Brain microvascular endothelial cell (primary cell): ENCODE measurements at regions not wholly inside any gene's neighbourhood (a gene's known extent, or its start where the extent isn't known, plus 50 kb on each side); places are given as distances from the start of the nearest gene placed in this dataset.

Source experiments
- DNase-seq: peaks from one replicate; pipeline ENCODE4 v3.0.0-alpha.2; 2020
- H3K27ac ChIP-seq: fragments of 250-450 bp; sonication (Bioruptor Pico); 2 replicates; pipeline ENCODE4 v1.5.1; 2020; ENCODE audit warnings: mild to moderate bottlenecking, moderate library complexity
- H3K27me3 ChIP-seq: fragments of 250-450 bp; sonication (Bioruptor Pico); replicated peaks from 2 replicates; pipeline ENCODE4 v1.5.1; 2020; ENCODE audit warnings: mild to moderate bottlenecking
- H3K36me3 ChIP-seq: fragments of 250-450 bp; sonication (Bioruptor Pico); replicated peaks from 2 replicates; pipeline ENCODE4 v1.5.1; 2020; ENCODE audit warnings: mild to moderate bottlenecking
- H3K4me3 ChIP-seq: 2 replicates; pipeline ENCODE4 v1.5.1; 2011; ENCODE audit warnings: low read depth, mild to moderate bottlenecking, control low read depth, low read length, moderate library complexity
- in situ Hi-C: cut with HindIII; loops from 2 replicates; pipeline ENCODE4 v1.10.0; 2017; ENCODE audit warnings: low sequenced_read_pairs, low pct_ligation_motif_present
- TF ChIP-seq, protein P1 (sequence below): IDR thresholded peaks from 2 replicates; pipeline ENCODE4 v1.5.1; 2011; ENCODE audit warnings: low read depth, mild to moderate bottlenecking, moderate library complexity, low read length, control low read depth, inconsistent platforms; ENCODE audit errors: missing control alignments

DNA sequence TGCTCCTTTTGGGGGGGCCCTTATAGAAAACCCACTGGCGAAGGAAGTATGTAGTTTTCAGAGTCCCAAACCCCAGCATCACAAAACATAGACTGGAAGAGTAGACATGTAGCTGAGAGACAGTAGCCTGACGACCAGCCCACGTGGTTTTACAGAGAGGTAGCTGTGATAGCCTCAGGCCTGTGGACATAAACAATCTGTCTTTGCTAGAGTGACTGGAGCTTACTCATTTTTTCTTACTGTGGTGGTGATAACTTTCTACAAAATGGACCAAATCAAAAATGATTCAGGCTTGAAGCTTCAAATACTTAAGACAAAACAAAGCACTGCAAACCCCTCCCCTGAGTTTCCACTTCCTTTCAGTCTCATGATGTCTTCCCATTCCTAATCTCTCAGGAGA lies 497.0 kb downstream of the RWDD3 start:
- no peaks in the 10 kb centered on the region for H3K27me3 ChIP-seq
- H3K4me3 ChIP-seq: no peak overlapping the region
- H3K27ac ChIP-seq: no peak overlapping the region
- TF ChIP-seq, protein P1, sequence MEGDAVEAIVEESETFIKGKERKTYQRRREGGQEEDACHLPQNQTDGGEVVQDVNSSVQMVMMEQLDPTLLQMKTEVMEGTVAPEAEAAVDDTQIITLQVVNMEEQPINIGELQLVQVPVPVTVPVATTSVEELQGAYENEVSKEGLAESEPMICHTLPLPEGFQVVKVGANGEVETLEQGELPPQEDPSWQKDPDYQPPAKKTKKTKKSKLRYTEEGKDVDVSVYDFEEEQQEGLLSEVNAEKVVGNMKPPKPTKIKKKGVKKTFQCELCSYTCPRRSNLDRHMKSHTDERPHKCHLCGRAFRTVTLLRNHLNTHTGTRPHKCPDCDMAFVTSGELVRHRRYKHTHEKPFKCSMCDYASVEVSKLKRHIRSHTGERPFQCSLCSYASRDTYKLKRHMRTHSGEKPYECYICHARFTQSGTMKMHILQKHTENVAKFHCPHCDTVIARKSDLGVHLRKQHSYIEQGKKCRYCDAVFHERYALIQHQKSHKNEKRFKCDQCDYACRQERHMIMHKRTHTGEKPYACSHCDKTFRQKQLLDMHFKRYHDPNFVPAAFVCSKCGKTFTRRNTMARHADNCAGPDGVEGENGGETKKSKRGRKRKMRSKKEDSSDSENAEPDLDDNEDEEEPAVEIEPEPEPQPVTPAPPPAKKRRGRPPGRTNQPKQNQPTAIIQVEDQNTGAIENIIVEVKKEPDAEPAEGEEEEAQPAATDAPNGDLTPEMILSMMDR: no peak
- in situ Hi-C loops: no loop called here
- H3K36me3 ChIP-seq: no peaks in the 10 kb centered on the region
- DNase-seq: no peak

DNA sequence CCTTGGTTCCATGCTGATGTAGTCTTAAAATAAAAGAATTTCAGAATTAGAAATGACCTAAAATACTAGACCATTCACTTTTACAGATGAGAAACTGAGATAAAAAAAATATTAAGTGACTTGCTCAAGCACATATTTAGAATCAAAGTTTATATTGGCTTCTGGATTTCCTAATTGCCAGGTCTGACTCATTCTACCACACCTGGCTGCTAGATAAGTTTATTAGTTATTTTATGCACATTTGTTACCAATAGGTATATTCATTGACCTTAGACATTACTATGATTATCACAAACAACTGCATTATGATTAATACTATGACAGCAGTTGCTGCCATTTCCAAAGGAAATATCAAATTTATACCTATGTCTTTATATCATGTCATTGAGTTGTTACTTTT lies 497.5 kb downstream of the RWDD3 start:
- in situ Hi-C loops: no loop called here
- TF ChIP-seq, protein P1: no peak
- no peaks in the 10 kb centered on the region for H3K36me3 ChIP-seq
- DNase-seq: no peak
- H3K27ac ChIP-seq: no peak overlapping the region
- H3K27me3 ChIP-seq: no peaks in the 10 kb centered on the region
- no peak overlapping the region for H3K4me3 ChIP-seq

DNA sequence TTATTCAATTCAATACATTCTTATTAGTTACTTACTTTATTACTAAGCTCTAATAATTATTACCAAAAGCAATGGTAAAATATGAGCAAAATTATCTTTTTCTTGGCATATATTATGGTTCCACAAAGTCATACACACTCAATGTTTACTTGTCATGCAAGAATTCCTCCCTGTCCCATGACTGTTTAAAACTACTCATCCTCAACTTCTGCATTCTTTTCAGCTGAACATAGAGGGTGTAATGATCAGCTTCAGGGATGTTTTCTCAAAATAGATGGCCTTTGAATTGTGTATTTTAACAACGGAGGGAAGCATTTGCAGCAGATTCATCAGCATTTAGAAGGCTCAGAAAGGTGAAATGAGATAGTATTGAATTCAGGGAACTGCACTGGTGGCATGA lies 499.0 kb downstream of the RWDD3 start:
- H3K4me3 ChIP-seq: no peak overlapping the region
- no peak for DNase-seq
- H3K27me3 ChIP-seq: no peaks in the 10 kb centered on the region
- TF ChIP-seq, protein P1: no peak
- no peaks in the 10 kb centered on the region for H3K36me3 ChIP-seq
- in situ Hi-C loops: no loop called here
- H3K27ac ChIP-seq: no peak overlapping the region

DNA sequence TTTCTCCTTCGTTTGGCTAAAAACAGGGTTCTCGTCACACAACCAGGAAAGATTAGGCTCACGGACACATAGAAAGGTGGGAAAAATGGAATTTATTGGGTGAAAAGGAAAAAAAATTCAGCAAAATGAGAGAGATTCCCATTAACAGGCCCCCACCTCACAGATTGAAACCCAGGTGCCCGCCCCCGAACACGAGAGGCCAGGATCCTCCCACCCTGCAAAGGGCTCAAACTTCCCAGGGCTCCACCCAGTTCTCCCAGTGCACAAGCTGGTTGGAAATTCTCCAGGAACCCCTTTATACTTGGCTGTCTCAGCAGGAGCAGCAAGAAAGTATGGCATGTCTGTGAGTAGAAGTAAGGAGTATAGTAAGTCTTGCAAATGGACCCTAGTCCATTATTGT lies 499.7 kb downstream of the RWDD3 start:
- no peaks in the 10 kb centered on the region for H3K27me3 ChIP-seq
- H3K36me3 ChIP-seq: no peaks in the 10 kb centered on the region
- TF ChIP-seq, protein P1: no peak
- in situ Hi-C loops: no loop called here
- no peak overlapping the region for H3K27ac ChIP-seq
- H3K4me3 ChIP-seq: no peak overlapping the region
- no peak for DNase-seq

DNA sequence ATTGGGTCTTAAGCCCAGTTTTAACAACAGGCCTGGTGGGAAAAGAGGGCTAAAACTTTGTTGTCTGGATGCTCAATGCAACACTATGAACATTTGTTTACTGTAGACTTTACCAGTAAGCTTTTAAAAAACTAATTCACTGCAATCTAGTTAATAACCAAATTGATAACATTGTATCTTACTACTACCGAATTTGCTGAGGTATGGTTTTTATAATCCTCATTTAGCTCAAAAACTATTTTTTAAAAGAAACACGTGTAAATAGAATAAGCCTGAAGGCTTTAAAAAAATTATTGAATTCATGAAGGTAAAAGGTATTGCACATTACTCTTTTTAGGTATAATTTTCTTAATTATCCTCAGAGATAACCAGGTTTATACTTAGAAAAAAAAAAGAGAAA lies 500.6 kb downstream of the RWDD3 start:
- Histone ChIP-seq H3K27ac (no peak overlapping the region), H3K4me3 (no peak overlapping the region), H3K36me3 (no peaks in the 10 kb centered on the region), H3K27me3 (no peaks in the 10 kb centered on the region)
- DNase-seq: no peak
- in situ Hi-C loops: no loop called here
- TF ChIP-seq, protein P1: no peak

DNA sequence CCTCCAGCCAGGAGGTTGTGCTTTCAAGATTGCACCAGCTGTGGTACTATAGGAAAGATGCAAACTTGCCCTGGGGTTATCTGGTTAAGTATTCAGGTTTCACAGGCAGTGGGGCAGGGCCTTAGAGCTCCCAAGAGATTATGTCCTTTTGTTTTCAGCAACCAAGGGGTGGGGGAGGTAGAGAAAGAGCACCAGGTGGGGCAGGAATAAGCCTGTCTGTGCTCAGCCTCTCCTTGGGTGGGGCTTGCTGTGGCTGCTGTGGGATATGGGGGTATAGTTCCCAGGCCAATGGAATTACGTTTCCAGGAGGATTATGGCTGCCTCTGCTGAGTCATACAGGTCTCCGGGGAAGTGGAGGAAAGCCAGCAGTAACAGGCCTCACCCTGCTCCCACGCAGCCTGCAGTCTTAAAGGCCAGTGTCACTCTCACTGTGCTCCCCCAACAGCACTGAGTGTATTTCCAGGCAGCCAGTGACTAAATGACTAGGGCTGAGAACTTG lies 508.6 kb downstream of the RWDD3 start:
- DNase-seq: peak; percentile 0
- TF ChIP-seq, protein P1: no peak
- Histone ChIP-seq H3K27me3 (no peaks in the 10 kb centered on the region), H3K4me3 (no peak overlapping the region), H3K36me3 (no peaks in the 10 kb centered on the region), H3K27ac (no peak overlapping the region)
- in situ Hi-C loops: no loop called here
